Spinal cord (tissue), 10 donors: ENCODE measurements at regions not wholly inside any gene's neighbourhood (a gene's known extent, or its start where the extent isn't known, plus 50 kb on each side); places are given as distances from the start of the nearest gene placed in this dataset. TPM values are rescaled to one million over a fixed set of nuclear protein-coding genes. Genes with fewer than 3 reads are reported as not detected.

Experiments
- DNase-seq, 6 donors: peaks; one replicate each; pipeline versions ENCODE4 v3.0.0 to v3.0.0-alpha.2; 2013 to 2015; ENCODE audit warnings: low spot score in 6 of 6, low read depth in 4 of 6
- H3K27ac ChIP-seq: one replicate; pipeline ENCODE4 v1.5.1; 2013; ENCODE audit warnings: low read depth, low read length, control low read depth
- H3K27me3 ChIP-seq: one replicate; pipeline ENCODE4 v1.6.1; 2013; ENCODE audit warnings: low read length; ENCODE audit not compliant: control insufficient read depth, insufficient read depth
- H3K36me3 ChIP-seq: one replicate; pipeline ENCODE4 v1.6.1; 2013; ENCODE audit warnings: low read length; ENCODE audit not compliant: control insufficient read depth, insufficient read depth
- H3K4me1 ChIP-seq: one replicate; pipeline ENCODE4 v1.6.1; 2013; ENCODE audit warnings: low read length; ENCODE audit not compliant: control insufficient read depth, insufficient read depth
- H3K4me3 ChIP-seq: one replicate; pipeline ENCODE4 v1.5.1; 2013; ENCODE audit warnings: low read depth, low read length, control low read depth
- H3K9me3 ChIP-seq: one replicate; pipeline ENCODE4 v1.6.1; 2013; ENCODE audit warnings: low read length; ENCODE audit not compliant: control insufficient read depth, insufficient read depth
- WGBS: methylation state at CpG from one replicate; pipeline ENCODE4 v1.1.5; 2013; ENCODE audit warnings: missing lambda C conversion rate; ENCODE audit not compliant: insufficient coverage; 5-methylcytosine and 5-hydroxymethylcytosine counted together
- small RNA-seq: library from RNA; depleted of rRNA; stranded (forward); fragments of <200 nt; gene quantifications from one replicate; pipeline ENCODE3, GENCODE V24; 2014; ENCODE audit warnings: low replicate concordance
- donor health status: healthy.

DNA sequence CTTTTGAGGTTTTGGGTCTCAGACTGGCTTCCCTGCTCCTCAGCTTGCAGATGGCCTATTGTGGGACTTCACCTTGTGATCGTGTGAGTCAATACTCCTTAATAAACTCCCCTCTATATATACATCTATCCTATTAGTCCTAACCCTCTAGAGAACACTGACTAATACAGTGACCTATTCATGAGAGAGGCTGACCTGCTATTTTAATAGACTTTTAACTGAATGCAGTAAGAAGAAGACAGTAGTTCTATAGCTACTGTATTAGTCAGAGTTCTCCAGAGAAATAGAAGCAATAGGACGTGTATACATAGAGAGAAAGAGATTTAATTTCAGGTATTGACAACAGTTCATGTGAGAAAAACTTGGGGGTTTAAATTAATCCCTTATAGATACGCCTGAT lies 53.3 kb upstream of the SMLR1 start:
- Histone ChIP-seq H3K27ac (no peak overlapping the region), H3K4me1 (no peaks in the 10 kb centered on the region), H3K9me3 (no peaks in the 10 kb centered on the region), H3K27me3 (no peaks in the 10 kb centered on the region), H3K4me3 (no peak overlapping the region), H3K36me3 (no peaks in the 10 kb centered on the region)
- no CpG with 5 or more reads among the region's 3 CpGs for WGBS
- DNase-seq: no peak

- H3K27me3 ChIP-seq: no peaks in the 10 kb centered on the region
- no peaks in the 10 kb centered on the region for H3K4me1 ChIP-seq
- no peak overlapping the region for H3K4me3 ChIP-seq
- H3K9me3 ChIP-seq: no peaks in the 10 kb centered on the region
- no peak overlapping the region for H3K27ac ChIP-seq
- DNase-seq: no peak
- H3K36me3 ChIP-seq: no peaks in the 10 kb centered on the region
- 80% methylated on average over 2 of the region's 3 CpGs for WGBS
Measured at GRCh38 chr6:130775411-130776012, 51.7 kb upstream of the SMLR1 start.

GRCh38 chr6:130776287-130776925 lies 50.8 kb upstream of the SMLR1 start:
- H3K4me3 ChIP-seq: no peak overlapping the region
- H3K36me3 ChIP-seq: no peaks in the 10 kb centered on the region
- no peaks in the 10 kb centered on the region for H3K27me3 ChIP-seq
- no peaks in the 10 kb centered on the region for H3K9me3 ChIP-seq
- H3K27ac ChIP-seq: no peak overlapping the region
- H3K4me1 ChIP-seq: no peaks in the 10 kb centered on the region
- 91% methylated on average over 1 of the region's 3 CpGs for WGBS
- DNase-seq: no peak

Small RNAs in the stretch of these regions (small RNA-seq; reads per million reads assigned to genes)
- gene RF00019: not detected
